Smooth muscle cell (in vitro differentiated cells): ENCODE measurements at regions not wholly inside any gene's neighbourhood (a gene's known extent, or its start where the extent isn't known, plus 50 kb on each side); places are given as distances from the start of the nearest gene placed in this dataset.

ENCODE experiments used
- DNase-seq: peaks from one replicate; lab custom pipeline; 2025; ENCODE audit not compliant: unreplicated experiment; lab: John Stamatoyannopoulos, UW
- H2AFZ ChIP-seq: fragments of 200-600 bp; sonication (generic); 2 replicates; pipeline ENCODE4 v1.6.0; 2016; ENCODE audit warnings: antibody characterized with exemption, low read depth, mild to moderate bottlenecking
- H3F3A ChIP-seq: fragments of 200-600 bp; sonication (generic); 2 replicates; pipeline ENCODE4 v1.6.0; 2017; ENCODE audit warnings: antibody characterized with exemption, low read depth
- H3K27ac ChIP-seq: fragments of 200-600 bp; sonication (generic); 2 replicates; pipeline ENCODE4 v1.5.1; 2016; ENCODE audit warnings: low read depth, mild to moderate bottlenecking
- H3K27me3 ChIP-seq: fragments of 200-600 bp; sonication (generic); 2 replicates; pipeline ENCODE4 v1.6.1; 2016; ENCODE audit warnings: low read depth, mild to moderate bottlenecking
- H3K36me3 ChIP-seq: fragments of 200-600 bp; sonication (generic); 2 replicates; pipeline ENCODE4 v1.5.1; 2016; ENCODE audit warnings: low read depth
- H3K4me1 ChIP-seq: fragments of 200-600 bp; sonication (generic); 2 replicates; pipeline ENCODE4 v1.5.1; 2016; ENCODE audit warnings: low read depth
- H3K4me2 ChIP-seq: fragments of 200-600 bp; sonication (generic); 2 replicates; pipeline ENCODE4 v1.6.0; 2016; ENCODE audit warnings: mild to moderate bottlenecking
- H3K4me3 ChIP-seq: fragments of 200-600 bp; sonication (generic); 2 replicates; pipeline ENCODE4 v1.5.1; 2016; ENCODE audit warnings: mild to moderate bottlenecking
- H3K79me2 ChIP-seq: fragments of 200-600 bp; sonication (generic); 2 replicates; pipeline ENCODE4 v1.6.0; 2016; ENCODE audit warnings: low read depth, mild to moderate bottlenecking
- H3K9ac ChIP-seq: fragments of 200-600 bp; sonication (generic); 2 replicates; pipeline ENCODE4 v1.6.0; 2016; ENCODE audit warnings: low read depth
- H3K9me3 ChIP-seq: fragments of 200-600 bp; sonication (generic); replicated peaks from 2 replicates; pipeline ENCODE4 v1.5.1; 2016; ENCODE audit warnings: low read depth
- H4K20me1 ChIP-seq: fragments of 200-600 bp; sonication (generic); 2 replicates; pipeline ENCODE4 v1.6.0; 2016; ENCODE audit warnings: low read depth
- WGBS: methylation state at CpG from one replicate; pipeline ENCODE4 v1.1.7; 2016; ENCODE audit warnings: low lambda C conversion rate; 5-methylcytosine and 5-hydroxymethylcytosine counted together
- TF ChIP-seq, protein P1 (sequence below): fragments of 200-600 bp; sonication (generic); IDR thresholded peaks from 2 replicates; pipeline ENCODE4 v1.5.1; 2017; ENCODE audit warnings: borderline replicate concordance, mild to moderate bottlenecking, antibody characterized with exemption; ENCODE audit not compliant: insufficient read depth, poor library complexity, severe bottlenecking

DNA sequence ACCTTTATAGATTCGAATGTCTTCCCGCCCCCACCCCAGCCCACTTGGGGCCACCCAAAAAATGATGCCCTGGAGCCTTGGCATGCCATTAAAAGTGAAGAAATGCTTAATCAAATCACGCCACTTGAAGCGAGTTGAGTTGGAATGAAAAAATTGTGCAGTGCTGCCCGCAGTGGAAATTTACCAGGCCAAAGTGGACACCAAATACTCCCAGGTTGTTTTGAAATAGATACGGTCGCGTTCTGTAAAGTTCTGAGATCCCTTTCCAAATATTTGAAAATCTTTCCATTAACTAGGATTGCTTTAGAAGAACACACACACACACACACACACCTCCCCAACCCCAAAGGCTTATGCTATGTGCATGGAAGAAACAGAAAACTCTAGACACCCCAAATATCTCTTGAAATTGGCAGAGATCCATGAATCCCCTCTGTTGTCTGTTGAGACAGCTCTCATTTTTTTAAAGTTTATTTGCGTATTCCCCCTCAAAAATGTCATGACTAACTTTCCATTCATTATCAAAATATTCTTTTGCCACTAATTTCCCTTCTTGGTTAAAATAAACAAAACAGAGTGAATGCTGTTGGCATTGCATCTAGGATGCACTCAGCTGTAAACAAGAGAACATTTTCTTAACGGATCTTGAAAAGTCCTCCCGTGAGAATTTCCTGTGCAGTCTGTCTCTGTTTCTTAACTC, 142.3 kb upstream of the KCNE2 start:
- H3K9ac ChIP-seq, result no peak overlapping the region
- H3K79me2 ChIP-seq, result no peaks in the 10 kb centered on the region
- H3K4me3 ChIP-seq, result no peak overlapping the region
- H3F3A ChIP-seq, result no peaks in the 10 kb centered on the region
- no peaks in the 10 kb centered on the region for H3K9me3 ChIP-seq
- H2AFZ ChIP-seq, result no peak overlapping the region
- TF ChIP-seq, protein P1, sequence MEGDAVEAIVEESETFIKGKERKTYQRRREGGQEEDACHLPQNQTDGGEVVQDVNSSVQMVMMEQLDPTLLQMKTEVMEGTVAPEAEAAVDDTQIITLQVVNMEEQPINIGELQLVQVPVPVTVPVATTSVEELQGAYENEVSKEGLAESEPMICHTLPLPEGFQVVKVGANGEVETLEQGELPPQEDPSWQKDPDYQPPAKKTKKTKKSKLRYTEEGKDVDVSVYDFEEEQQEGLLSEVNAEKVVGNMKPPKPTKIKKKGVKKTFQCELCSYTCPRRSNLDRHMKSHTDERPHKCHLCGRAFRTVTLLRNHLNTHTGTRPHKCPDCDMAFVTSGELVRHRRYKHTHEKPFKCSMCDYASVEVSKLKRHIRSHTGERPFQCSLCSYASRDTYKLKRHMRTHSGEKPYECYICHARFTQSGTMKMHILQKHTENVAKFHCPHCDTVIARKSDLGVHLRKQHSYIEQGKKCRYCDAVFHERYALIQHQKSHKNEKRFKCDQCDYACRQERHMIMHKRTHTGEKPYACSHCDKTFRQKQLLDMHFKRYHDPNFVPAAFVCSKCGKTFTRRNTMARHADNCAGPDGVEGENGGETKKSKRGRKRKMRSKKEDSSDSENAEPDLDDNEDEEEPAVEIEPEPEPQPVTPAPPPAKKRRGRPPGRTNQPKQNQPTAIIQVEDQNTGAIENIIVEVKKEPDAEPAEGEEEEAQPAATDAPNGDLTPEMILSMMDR, result no peak
- no peaks in the 10 kb centered on the region for H3K27me3 ChIP-seq
- DNase-seq, result no peak
- H4K20me1 ChIP-seq, result no peaks in the 10 kb centered on the region
- WGBS, result 83% methylated on average over 11 of the region's 11 CpGs
- H3K27ac ChIP-seq, result no peak overlapping the region
- H3K4me2 ChIP-seq, result no peak overlapping the region
- H3K4me1 ChIP-seq, result no peaks in the 10 kb centered on the region
- H3K36me3 ChIP-seq, result no peaks in the 10 kb centered on the region

DNA sequence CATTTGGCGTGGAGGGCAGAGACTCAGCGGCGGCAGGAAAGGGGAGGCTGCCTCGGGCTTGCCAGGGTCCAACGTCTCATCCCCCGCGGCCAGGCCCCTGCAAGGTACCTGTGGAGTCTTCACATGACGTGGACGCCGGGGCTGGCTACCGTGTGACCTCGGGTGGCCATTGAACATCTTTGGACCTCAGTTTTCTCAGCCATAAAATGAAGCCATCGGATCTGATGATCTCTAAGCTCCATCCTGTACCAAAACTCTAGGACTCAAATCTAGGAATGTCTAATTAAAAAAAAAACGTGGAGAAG, 141.8 kb upstream of the KCNE2 start:
- TF ChIP-seq, protein P1, result no peak
- 95% methylated on average over 14 of the region's 14 CpGs for WGBS
- no peak overlapping the region for H2AFZ ChIP-seq

DNA sequence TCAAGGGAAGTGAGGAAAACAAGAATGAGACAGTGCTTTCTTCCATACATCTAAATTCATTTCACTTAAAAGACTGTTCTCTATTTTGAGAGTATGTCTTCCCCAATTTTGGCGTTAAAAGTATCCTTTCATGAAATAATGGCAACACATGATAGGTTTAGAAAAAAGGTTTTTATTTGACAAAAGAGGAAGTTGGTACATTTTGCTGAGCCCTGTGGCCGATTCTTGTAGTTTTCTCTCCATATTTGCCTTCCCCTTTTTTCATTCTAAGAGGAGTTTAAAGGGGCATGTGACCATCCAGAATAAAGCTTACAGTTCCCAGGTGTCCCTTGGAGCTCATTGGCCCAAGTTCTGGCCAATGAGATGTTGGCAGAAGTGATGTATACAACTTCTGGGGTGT, 140.4 kb upstream of the KCNE2 start:
- Histone ChIP-seq H3K79me2 (no peaks in the 10 kb centered on the region), H3K9me3 (no peaks in the 10 kb centered on the region), H3K36me3 (no peaks in the 10 kb centered on the region), H2AFZ (no peak overlapping the region), H4K20me1 (no peaks in the 10 kb centered on the region), H3K27me3 (no peaks in the 10 kb centered on the region), H3K4me2 (no peak overlapping the region), H3K4me3 (no peak overlapping the region), H3K27ac (no peak overlapping the region), H3K4me1 (no peaks in the 10 kb centered on the region), H3F3A (no peaks in the 10 kb centered on the region), H3K9ac (no peak overlapping the region)
- TF ChIP-seq, protein P1, result no peak
- DNase-seq, result no peak
- 94% methylated on average over 2 of the region's 2 CpGs for WGBS

More for the DNA sequence above, 141.8 kb upstream of the KCNE2 start:
- Histone ChIP-seq H3K79me2 (no peaks in the 10 kb centered on the region), H3K4me3 (no peak overlapping the region), H3K27me3 (no peaks in the 10 kb centered on the region), H3K27ac (no peak overlapping the region), H3K9me3 (no peaks in the 10 kb centered on the region), H3F3A (no peaks in the 10 kb centered on the region), H3K9ac (no peak overlapping the region), H3K4me2 (no peak overlapping the region), H4K20me1 (no peaks in the 10 kb centered on the region), H3K36me3 (no peaks in the 10 kb centered on the region), H3K4me1 (no peaks in the 10 kb centered on the region)
- DNase-seq, result no peak

DNA sequence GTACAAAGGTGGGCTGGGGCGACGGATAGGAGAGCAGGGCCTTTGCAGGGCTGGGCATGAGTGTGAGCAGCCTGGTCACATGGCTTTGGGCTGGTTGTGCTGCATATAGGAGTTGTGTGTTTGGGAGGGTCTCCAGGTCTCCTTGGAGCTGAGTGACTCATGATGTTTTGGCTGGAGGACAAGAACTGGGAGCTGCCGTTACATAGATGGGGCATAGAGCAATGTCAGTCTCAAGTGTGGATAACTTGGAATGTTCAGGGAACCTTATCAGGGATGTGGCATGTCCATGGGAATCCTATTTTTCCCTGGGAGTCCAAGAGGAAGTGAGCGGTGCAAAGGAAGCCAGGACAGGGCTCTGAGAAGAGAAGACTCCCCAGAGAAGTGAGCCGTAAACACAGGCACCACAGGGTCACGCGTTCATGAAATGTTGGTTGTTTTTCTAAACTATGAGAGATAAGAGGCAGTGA, 136.4 kb upstream of the KCNE2 start:
- Histone ChIP-seq H3K36me3 (no peaks in the 10 kb centered on the region), H3K4me2 (no peak overlapping the region), H3K79me2 (no peaks in the 10 kb centered on the region), H3K9me3 (no peaks in the 10 kb centered on the region), H3K27ac (no peak overlapping the region), H3K27me3 (no peaks in the 10 kb centered on the region), H4K20me1 (no peaks in the 10 kb centered on the region), H3F3A (no peaks in the 10 kb centered on the region), H2AFZ (no peak overlapping the region), H3K9ac (no peak overlapping the region), H3K4me3 (no peak overlapping the region), H3K4me1 (no peaks in the 10 kb centered on the region)
- TF ChIP-seq, protein P1, result no peak
- WGBS, result 60% methylated on average over 7 of the region's 7 CpGs
- no peak for DNase-seq
